ENCODE measurements at regions not wholly inside any gene's neighbourhood (a gene's known extent, or its start where the extent isn't known, plus 50 kb on each side); places are given as distances from the start of the nearest gene placed in this dataset.

DNA sequence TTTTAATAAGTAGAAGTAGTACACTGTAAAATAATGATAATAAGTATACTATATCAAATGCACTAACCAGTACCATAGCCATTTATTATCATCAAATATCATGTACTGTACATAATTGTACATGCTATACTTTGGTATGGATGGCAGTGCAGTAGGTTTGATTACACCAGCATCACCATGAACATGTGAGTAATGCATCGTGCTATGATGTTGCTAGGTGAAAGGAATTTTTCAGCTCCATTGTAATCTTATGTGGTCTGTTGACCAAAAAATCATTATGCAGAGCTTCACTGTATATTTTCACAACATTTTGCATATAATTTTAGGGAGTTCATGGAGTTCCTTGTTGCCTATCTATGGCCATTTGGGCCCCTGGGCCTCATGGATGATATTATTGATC, 72.2 kb upstream of the HMHB1 start:
- no peak overlapping the region for H3K4me3 ChIP-seq
- no peaks in the 10 kb centered on the region for H4K20me1 ChIP-seq (ENCODE audit: low read depth)
- H3K4me1 ChIP-seq, result peaks cover 5% of the 10 kb centered on the region
- Mint-ChIP-seq H3K4me3 (no peak overlapping the region), H3K36me3 (no peaks in the 10 kb centered on the region), H3K27ac (no peak overlapping the region), H3K27me3 (ENCODE audit: insufficient read depth, low read depth) (peaks cover 6% of the 10 kb centered on the region), H3K9me3 (peaks cover 2% of the 10 kb centered on the region), H3K4me1 (peaks cover 5% of the 10 kb centered on the region)
- no peak overlapping the region for H3K4me2 ChIP-seq
- H3K27ac ChIP-seq, result no peak overlapping the region
- no peaks in the 10 kb centered on the region for H3K36me3 ChIP-seq
- no peak overlapping the region for H3K9ac ChIP-seq
- H3F3A ChIP-seq (ENCODE audit: low read depth), result no peaks in the 10 kb centered on the region
- H3K79me2 ChIP-seq (ENCODE audit: low read depth), result no peaks in the 10 kb centered on the region
- TF ChIP-seq, protein P1, sequence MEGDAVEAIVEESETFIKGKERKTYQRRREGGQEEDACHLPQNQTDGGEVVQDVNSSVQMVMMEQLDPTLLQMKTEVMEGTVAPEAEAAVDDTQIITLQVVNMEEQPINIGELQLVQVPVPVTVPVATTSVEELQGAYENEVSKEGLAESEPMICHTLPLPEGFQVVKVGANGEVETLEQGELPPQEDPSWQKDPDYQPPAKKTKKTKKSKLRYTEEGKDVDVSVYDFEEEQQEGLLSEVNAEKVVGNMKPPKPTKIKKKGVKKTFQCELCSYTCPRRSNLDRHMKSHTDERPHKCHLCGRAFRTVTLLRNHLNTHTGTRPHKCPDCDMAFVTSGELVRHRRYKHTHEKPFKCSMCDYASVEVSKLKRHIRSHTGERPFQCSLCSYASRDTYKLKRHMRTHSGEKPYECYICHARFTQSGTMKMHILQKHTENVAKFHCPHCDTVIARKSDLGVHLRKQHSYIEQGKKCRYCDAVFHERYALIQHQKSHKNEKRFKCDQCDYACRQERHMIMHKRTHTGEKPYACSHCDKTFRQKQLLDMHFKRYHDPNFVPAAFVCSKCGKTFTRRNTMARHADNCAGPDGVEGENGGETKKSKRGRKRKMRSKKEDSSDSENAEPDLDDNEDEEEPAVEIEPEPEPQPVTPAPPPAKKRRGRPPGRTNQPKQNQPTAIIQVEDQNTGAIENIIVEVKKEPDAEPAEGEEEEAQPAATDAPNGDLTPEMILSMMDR (IDR thresholded peaks at IDR 0.05), result no peak
- TF ChIP-seq EZH2 (IDR thresholded peaks at IDR 0.05) (no peak), EZH2phosphoT487 (IDR thresholded peaks at IDR 0.05) (no peak)
- H2AFZ ChIP-seq (replicated peaks), result no peak overlapping the region
- H3K9me3 ChIP-seq (ENCODE audit: low read depth), result no peaks in the 10 kb centered on the region
- no peak for DNase-seq (ENCODE audit: low spot score)
- no peaks in the 10 kb centered on the region for H3K27me3 ChIP-seq

GRCh38 chr5:143738417-143739401, 73.3 kb upstream of the HMHB1 start:
- Histone ChIP-seq H3F3A (ENCODE audit: low read depth) (no peaks in the 10 kb centered on the region), H3K4me3 (no peak overlapping the region), H3K79me2 (ENCODE audit: low read depth) (no peaks in the 10 kb centered on the region), H3K9ac (no peak overlapping the region), H4K20me1 (ENCODE audit: low read depth) (no peaks in the 10 kb centered on the region), H3K27ac (no peak overlapping the region), H3K9me3 (ENCODE audit: low read depth) (no peaks in the 10 kb centered on the region), H2AFZ (replicated peaks) (no peak overlapping the region), H3K4me2 (no peak overlapping the region), H3K27me3 (no peaks in the 10 kb centered on the region), H3K36me3 (no peaks in the 10 kb centered on the region), H3K4me1 (peaks cover 5% of the 10 kb centered on the region)
- H3K36me3 Mint-ChIP-seq, result no peaks in the 10 kb centered on the region
- TF ChIP-seq EZH2 (IDR thresholded peaks at IDR 0.05), result no peak
- no peak for TF ChIP-seq EZH2phosphoT487 (IDR thresholded peaks at IDR 0.05)
- TF ChIP-seq, protein P1 (IDR thresholded peaks at IDR 0.05), result no peak
- H3K4me3 Mint-ChIP-seq, result no peak overlapping the region
- no peak for DNase-seq (ENCODE audit: low spot score)
- no peak overlapping the region for H3K27ac Mint-ChIP-seq
- H3K4me1 Mint-ChIP-seq, result peaks cover 5% of the 10 kb centered on the region
- peaks cover 6% of the 10 kb centered on the region for H3K27me3 Mint-ChIP-seq (ENCODE audit: insufficient read depth, low read depth)
- H3K9me3 Mint-ChIP-seq, result peaks cover 2% of the 10 kb centered on the region

GRCh38 chr5:143737062-143737461, 74.9 kb upstream of the HMHB1 start:
- peaks cover 5% of the 10 kb centered on the region for H3K4me1 Mint-ChIP-seq
- H3K9me3 ChIP-seq (ENCODE audit: low read depth), result no peaks in the 10 kb centered on the region

GRCh38 chr5:143734456-143734780, 77.5 kb upstream of the HMHB1 start:
- Histone ChIP-seq H3K4me2 (no peak overlapping the region), H3K79me2 (ENCODE audit: low read depth) (no peaks in the 10 kb centered on the region), H3F3A (ENCODE audit: low read depth) (no peaks in the 10 kb centered on the region), H3K9ac (no peak overlapping the region), H3K27ac (no peak overlapping the region), H3K36me3 (no peaks in the 10 kb centered on the region), H3K4me1 (no peaks in the 10 kb centered on the region), H2AFZ (replicated peaks) (no peak overlapping the region), H3K4me3 (no peak overlapping the region), H3K9me3 (ENCODE audit: low read depth) (no peaks in the 10 kb centered on the region), H4K20me1 (ENCODE audit: low read depth) (no peaks in the 10 kb centered on the region), H3K27me3 (no peaks in the 10 kb centered on the region)
- peaks cover 5% of the 10 kb centered on the region for H3K4me1 Mint-ChIP-seq
- H3K27ac Mint-ChIP-seq, result no peak overlapping the region
- DNase-seq (ENCODE audit: low spot score), result no peak
- TF ChIP-seq EZH2 (IDR thresholded peaks at IDR 0.05) (no peak), EZH2phosphoT487 (IDR thresholded peaks at IDR 0.05) (no peak)
- TF ChIP-seq, protein P1 (IDR thresholded peaks at IDR 0.05), result no peak
- peaks cover 6% of the 10 kb centered on the region for H3K27me3 Mint-ChIP-seq (ENCODE audit: insufficient read depth, low read depth)
- no peak overlapping the region for H3K4me3 Mint-ChIP-seq
- no peaks in the 10 kb centered on the region for H3K9me3 Mint-ChIP-seq
- H3K36me3 Mint-ChIP-seq, result no peaks in the 10 kb centered on the region

More at GRCh38 chr5:143737062-143737461, 74.9 kb upstream of the HMHB1 start:
- Histone ChIP-seq H3K9ac (no peak overlapping the region), H3F3A (ENCODE audit: low read depth) (no peaks in the 10 kb centered on the region), H3K4me1 (peaks cover 5% of the 10 kb centered on the region), H3K27ac (no peak overlapping the region), H4K20me1 (ENCODE audit: low read depth) (no peaks in the 10 kb centered on the region), H2AFZ (replicated peaks) (no peak overlapping the region), H3K4me2 (no peak overlapping the region), H3K36me3 (no peaks in the 10 kb centered on the region), H3K27me3 (no peaks in the 10 kb centered on the region), H3K79me2 (ENCODE audit: low read depth) (no peaks in the 10 kb centered on the region), H3K4me3 (no peak overlapping the region)
- H3K36me3 Mint-ChIP-seq, result no peaks in the 10 kb centered on the region
- TF ChIP-seq EZH2phosphoT487 (IDR thresholded peaks at IDR 0.05), result no peak
- no peak for TF ChIP-seq EZH2 (IDR thresholded peaks at IDR 0.05)
- DNase-seq (ENCODE audit: low spot score), result no peak
- no peak overlapping the region for H3K27ac Mint-ChIP-seq
- peaks cover 2% of the 10 kb centered on the region for H3K9me3 Mint-ChIP-seq
- peaks cover 6% of the 10 kb centered on the region for H3K27me3 Mint-ChIP-seq (ENCODE audit: insufficient read depth, low read depth)
- no peak overlapping the region for H3K4me3 Mint-ChIP-seq
